NCI-H2227 (cell line): ENCODE measurements at regions not wholly inside any gene's neighbourhood (a gene's known extent, or its start where the extent isn't known, plus 50 kb on each side); places are given as distances from the start of the nearest gene placed in this dataset.
"Not testable (repeated sequence)": the region's sequence is repeated elsewhere in the genome, so short reads cannot be mapped to it uniquely, and the experiment has no call there.

Experiments
- DNase-seq: peaks from one replicate; lab custom pipeline; 2025; ENCODE audit not compliant: unreplicated experiment; lab: John Stamatoyannopoulos, UW

- no peak for DNase-seq
Measured at GRCh38 chr3:26108846-26109489, 319.1 kb downstream of the OXSM start.

- DNase-seq, result no peak
Measured at GRCh38 chr3:26114851-26115250, 325.0 kb downstream of the OXSM start.

- DNase-seq, result no peak
Measured at GRCh38 chr3:26118165-26118564, 328.3 kb downstream of the OXSM start.

- no peak for DNase-seq
Measured at GRCh38 chr3:26132942-26133341, 343.1 kb downstream of the OXSM start.

GRCh38 chr3:26141296-26141695 lies 351.4 kb downstream of the OXSM start:
- DNase-seq, result no peak

- DNase-seq, result no peak
Measured at GRCh38 chr3:26145769-26146168, 355.9 kb downstream of the OXSM start.

- not testable (repeated sequence) for DNase-seq
Measured at GRCh38 chr3:26157428-26157827, 367.5 kb downstream of the OXSM start.

GRCh38 chr3:26171006-26171405 lies 381.1 kb downstream of the OXSM start:
- DNase-seq, result no peak

- DNase-seq, result no peak
Measured at GRCh38 chr3:26191556-26191955, 401.7 kb downstream of the OXSM start.

- no peak for DNase-seq
Measured at GRCh38 chr3:26193558-26193957, 403.7 kb downstream of the OXSM start.

- DNase-seq, result no peak
Measured at GRCh38 chr3:26196781-26197180, 406.9 kb downstream of the OXSM start.

GRCh38 chr3:26198609-26199008 lies 408.7 kb downstream of the OXSM start:
- DNase-seq, result no peak

- DNase-seq, result no peak
Measured at GRCh38 chr3:26202169-26202568, 412.3 kb downstream of the OXSM start.

- DNase-seq, result no peak
Measured at GRCh38 chr3:26205475-26205874, 415.6 kb downstream of the OXSM start.

GRCh38 chr3:26208201-26208600 lies 414.4 kb upstream of the LRRC3B start:
- no peak for DNase-seq

- no peak for DNase-seq
Measured at GRCh38 chr3:26229801-26230200, 392.8 kb upstream of the LRRC3B start.

GRCh38 chr3:26233374-26233773 lies 389.2 kb upstream of the LRRC3B start:
- DNase-seq, result no peak

- DNase-seq, result no peak
Measured at GRCh38 chr3:26236531-26236930, 386.0 kb upstream of the LRRC3B start.

- no peak for DNase-seq
Measured at GRCh38 chr3:26237036-26237682, 385.4 kb upstream of the LRRC3B start.

- DNase-seq, result not testable (repeated sequence)
Measured at GRCh38 chr3:26244586-26244985, 378.0 kb upstream of the LRRC3B start.

- DNase-seq, result no peak
Measured at GRCh38 chr3:26245236-26245635, 377.3 kb upstream of the LRRC3B start.

- no peak for DNase-seq
Measured at GRCh38 chr3:26246901-26247300, 375.7 kb upstream of the LRRC3B start.

GRCh38 chr3:26247712-26248111 lies 374.9 kb upstream of the LRRC3B start:
- no peak for DNase-seq
